ENCODE measurements at regions not wholly inside any gene's neighbourhood (a gene's known extent, or its start where the extent isn't known, plus 50 kb on each side); places are given as distances from the start of the nearest gene placed in this dataset.
"Not testable (repeated sequence)": the region's sequence is repeated elsewhere in the genome, so short reads cannot be mapped to it uniquely, and the experiment has no call there.

DNA sequence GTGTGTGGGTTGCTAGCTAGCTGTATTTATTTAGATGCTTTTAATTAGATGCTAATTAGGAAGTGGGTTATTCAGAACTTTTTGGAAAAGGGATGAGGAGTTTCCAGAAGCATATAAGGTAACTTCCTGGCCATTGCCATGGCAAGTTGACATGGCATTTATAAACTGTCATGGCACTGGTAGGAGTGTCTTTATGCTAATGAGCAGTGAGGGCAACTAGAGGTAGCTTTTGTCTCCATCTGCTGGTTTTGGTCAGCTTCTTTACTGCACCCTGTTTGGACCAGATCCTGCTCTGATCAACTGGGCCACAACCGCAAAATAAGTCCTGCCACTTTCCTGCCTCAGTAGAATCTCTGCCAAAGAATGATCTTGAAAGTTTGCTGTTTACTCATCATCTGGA, 105.5 kb downstream of the PPIAL4A start:
- TF ChIP-seq ZNF274 (IDR thresholded peaks at IDR 0.05; ENCODE audit: low read depth, low read length); YY1 (IDR thresholded peaks at IDR 0.05; ENCODE audit: insufficient read depth, insufficient read length): not testable (repeated sequence)

All from NT2/D1 (cell line).